GM12878 (cell line): ENCODE measurements at regions not wholly inside any gene's neighbourhood (a gene's known extent, or its start where the extent isn't known, plus 50 kb on each side); places are given as distances from the start of the nearest gene placed in this dataset.

Experiments
- ATAC-seq: fragments of 200-7000 bp; cut with Tn5 transposase; 3 replicates; pipeline ENCODE4 v1.9.1; 2020; ENCODE audit warnings: mild to moderate bottlenecking, moderate library complexity
- BruUV-seq: library from RNA; stranded (reverse); fragments of 400-500 nt; replicated peaks from 2 replicates; lab custom pipeline; 2021; lab: Mats Ljungman, UMichigan
- CTCF ChIA-PET: fragments of 300-600 bp; sonication (Branson Sonifier 250); formaldehyde crosslinking; extraction: SDS; loops from one replicate; lab custom pipeline; 2021; ENCODE audit warnings: inconsistent platforms; lab: Yijun Ruan, JAX
- POLR2A ChIA-PET: fragments of 350-600 bp; formaldehyde crosslinking; extraction: SDS; loops from one replicate; lab custom pipeline; 2021; ENCODE audit warnings: inconsistent platforms; lab: Charles Lee
- RAD21 ChIA-PET: fragments of 300-600 bp; sonication (Branson Sonifier 250); formaldehyde crosslinking; loops from one replicate; lab custom pipeline; 2023; ENCODE audit warnings: antibody characterized with exemption; ENCODE audit not compliant: unreplicated experiment; lab: Charles Lee
- SMC1A ChIA-PET: fragments of 300-600 bp; sonication (Branson Sonifier 250); formaldehyde crosslinking; loops from one replicate; lab custom pipeline; 2023; ENCODE audit not compliant: unreplicated experiment, uncharacterized antibody; lab: Charles Lee
- DNase-seq: peaks from one replicate; pipeline ENCODE4 v3.0.0-alpha.2; 2011; ENCODE audit warnings: low read depth, low spot score
- FAIRE-seq: peaks from 3 replicates; lab custom pipeline; 2011; peaks lifted over from hg19 to GRCh38; lab: Jason Lieb, UNC
- H2AFZ ChIP-seq: 2 replicates; pipeline ENCODE4 v1.6.0; 2011; ENCODE audit warnings: low read depth, low read length, control low read depth; ENCODE audit not compliant: control insufficient read depth
- H3K27ac ChIP-seq: 2 replicates; pipeline ENCODE4 v1.5.1; 2011; ENCODE audit warnings: control low read depth; ENCODE audit not compliant: control insufficient read depth, insufficient read depth
- H3K27me3 ChIP-seq, 2 experiments: replicated peaks in 1 of 2; 2 replicates each; pipeline versions ENCODE4 v1.6.0 to v1.6.1; 2011; ENCODE audit warnings: low read length in 1 of 2; ENCODE audit not compliant: control insufficient read depth in 2 of 2, insufficient read depth in 2 of 2
- H3K36me3 ChIP-seq, 2 experiments: 2 replicates each; pipeline ENCODE4 v1.5.1; 2011; ENCODE audit warnings: low read length in 1 of 2; ENCODE audit not compliant: control insufficient read depth in 2 of 2, insufficient read depth in 2 of 2
- H3K4me1 ChIP-seq: 2 replicates; pipeline ENCODE4 v1.6.1; 2011; ENCODE audit warnings: mild to moderate bottlenecking, low read length, moderate library complexity, mixed read lengths; ENCODE audit not compliant: control insufficient read depth, insufficient read depth
- H3K4me2 ChIP-seq: 2 replicates; pipeline ENCODE4 v1.6.0; 2011; ENCODE audit warnings: control low read depth; ENCODE audit not compliant: control insufficient read depth, insufficient read depth
- H3K4me3 ChIP-seq: fragments of 200-600 bp; sonication (generic); 2 replicates; pipeline ENCODE4 v1.5.1; 2016
- H3K79me2 ChIP-seq: 2 replicates; pipeline ENCODE4 v1.6.0; 2011; ENCODE audit warnings: low read length; ENCODE audit not compliant: control insufficient read depth, insufficient read depth
- H3K9ac ChIP-seq: 2 replicates; pipeline ENCODE4 v1.8.0; 2011; ENCODE audit warnings: low read length, control low read depth, mixed read lengths; ENCODE audit not compliant: control insufficient read depth, insufficient read depth
- H3K9me3 ChIP-seq: replicated peaks from 3 replicates; pipeline ENCODE4 v1.5.1; 2011; ENCODE audit warnings: mild to moderate bottlenecking, low read length; ENCODE audit not compliant: control insufficient read depth, insufficient read depth
- H4K20me1 ChIP-seq: 2 replicates; pipeline ENCODE4 v1.6.0; 2011; ENCODE audit not compliant: control insufficient read depth, insufficient read depth
- ATF2 ChIP-seq: IDR thresholded peaks from 2 replicates; pipeline ENCODE4 v1.6.1; 2012; ENCODE audit warnings: low read length, inconsistent platforms
- BMI1 ChIP-seq: fragments of 450-650 bp; IDR thresholded peaks from 2 replicates; pipeline ENCODE4 v1.6.1; 2016; ENCODE audit warnings: mild to moderate bottlenecking, moderate library complexity, borderline replicate concordance
- CHD1 ChIP-seq: IDR thresholded peaks from 2 replicates; pipeline ENCODE4 v1.6.1; 2012; ENCODE audit warnings: low read depth, low read length, improper control_type of control experiment
- CHD4 ChIP-seq: fragments of 200-600 bp; sonication (generic); IDR thresholded peaks from 2 replicates; pipeline ENCODE4 v1.6.1; 2016; ENCODE audit warnings: mild to moderate bottlenecking
- FOS ChIP-seq: IDR thresholded peaks from 3 replicates; pipeline ENCODE4 v1.6.1; 2011; ENCODE audit warnings: borderline replicate concordance; ENCODE audit not compliant: insufficient read length; ENCODE audit errors: extremely low read depth
- MYB ChIP-seq: fragments of 150-350 bp; IDR thresholded peaks from 2 replicates; pipeline ENCODE4 v1.6.1; 2014; ENCODE audit warnings: mild to moderate bottlenecking, low read depth, low read length, borderline replicate concordance
- NFYB ChIP-seq: IDR thresholded peaks from 2 replicates; pipeline ENCODE4 v1.6.1; 2011; ENCODE audit warnings: low read depth, mild to moderate bottlenecking, low read length, improper control_type of control experiment, moderate library complexity; ENCODE audit not compliant: insufficient read depth
- RCOR1 ChIP-seq: conservative IDR thresholded peaks from 2 replicates; pipeline ENCODE4 v1.6.1; 2012; ENCODE audit warnings: low read depth, low read length, improper control_type of control experiment
- SKIL ChIP-seq: fragments of 450-650 bp; IDR thresholded peaks from 2 replicates; pipeline ENCODE4 v1.6.1; 2017; ENCODE audit warnings: mild to moderate bottlenecking, low read depth, inconsistent platforms; ENCODE audit not compliant: poor library complexity, severe bottlenecking
- SPI1 ChIP-seq: IDR thresholded peaks from 2 replicates; pipeline ENCODE4 v1.6.1; 2011; ENCODE audit warnings: low read depth, mild to moderate bottlenecking, low read length, moderate library complexity, borderline replicate concordance; ENCODE audit not compliant: insufficient read depth
- STAT3 ChIP-seq: IDR thresholded peaks from 2 replicates; pipeline ENCODE4 v1.6.1; 2011; ENCODE audit warnings: low read depth, low read length, improper control_type of control experiment
- USF1 ChIP-seq: IDR thresholded peaks from 2 replicates; pipeline ENCODE4 v1.6.1; 2011; ENCODE audit warnings: borderline replicate concordance, low read depth, mild to moderate bottlenecking, moderate library complexity, mixed read lengths, low read length; ENCODE audit not compliant: insufficient read depth; ENCODE audit errors: extremely low read length
- WGBS: methylation state at CpG from one replicate; pipeline ENCODE4 v1.1.6; 2016; ENCODE audit warnings: low lambda C conversion rate; ENCODE audit not compliant: insufficient replicate concordance, insufficient coverage; ENCODE audit errors: missing lambda C conversion rate; 5-methylcytosine and 5-hydroxymethylcytosine counted together
- in situ Hi-C: fragments of 300-500 bp; cut with MboI; formaldehyde crosslinking; loops from 9 replicates; pipeline ENCODE4 v1.14.3; 2018; ENCODE audit warnings: mixed read lengths
- intact Hi-C: fragments of 100-400 bp; cut with micrococcal nuclease; formaldehyde crosslinking; loops from one replicate; pipeline ENCODE4 v1.14.2; 2022; ENCODE audit not compliant: unreplicated experiment

GRCh38 chr13:106415971-106416370 is 119.5 kb downstream of the EFNB2 start (continued):
- TF ChIP-seq BMI1, result no peak
- TF ChIP-seq SPI1, result no peak
- no peak for TF ChIP-seq FOS
- no peak for TF ChIP-seq RCOR1
- no peak for TF ChIP-seq CHD4
- no peak for TF ChIP-seq MYB

GRCh38 chr13:106415442-106415841 is 120.0 kb downstream of the EFNB2 start:
- DNase-seq (no peak), FAIRE-seq (no peak), ATAC-seq (no peak)
- Histone ChIP-seq H3K9ac (no peak overlapping the region), H3K4me2 (no peak overlapping the region), H3K27ac (no peak overlapping the region), H3K9me3 (no peaks in the 10 kb centered on the region; the same call in 2 of the 3 replicates), H3K36me3 (no peaks in the 10 kb centered on the region), H4K20me1 (no peaks in the 10 kb centered on the region), H3K4me1 (no peaks in the 10 kb centered on the region), H3K27me3 (no peaks in the 10 kb centered on the region; a peak in 1 of 4 replicates), H2AFZ (no peak overlapping the region), H3K79me2 (no peaks in the 10 kb centered on the region), H3K4me3 (no peak overlapping the region)
- BruUV-seq, result no TSS peak
- CTCF ChIA-PET, result no interaction called here
- SMC1A ChIA-PET, result no interaction called here
- RAD21 ChIA-PET, result no interaction called here
- WGBS, result 3% methylated on average over 4 of the region's 4 CpGs
- POLR2A ChIA-PET, result no interaction called here
- in situ Hi-C loops, result no loop called here
- intact Hi-C loops, result no loop called here
- TF ChIP-seq NFYB (no peak), STAT3 (no peak), ATF2 (no peak), SKIL (no peak), CHD1 (no peak), USF1 (no peak)
